Suprapubic skin (tissue), 4 donors: ENCODE measurements at regions not wholly inside any gene's neighbourhood (a gene's known extent, or its start where the extent isn't known, plus 50 kb on each side); places are given as distances from the start of the nearest gene placed in this dataset.

Experiments
- CTCF ChIP-seq, 2 donors: fragments of 200-600 bp in 1 of 2; fragments of 450-650 bp in 1 of 2; sonication (generic) in 1 of 2; IDR thresholded peaks; one replicate each; pipeline ENCODE4 v1.5.1; 2016 to 2019; ENCODE audit warnings: antibody characterized with exemption in 2 of 2, mild to moderate bottlenecking in 1 of 2, moderate library complexity in 1 of 2
- POLR2A ChIP-seq, 2 donors: fragments of 450-650 bp; IDR thresholded peaks; one replicate each; pipeline ENCODE4 v1.6.1; 2017; ENCODE audit warnings: antibody characterized with exemption in 2 of 2, mild to moderate bottlenecking in 2 of 2, moderate library complexity in 2 of 2
- POLR2AphosphoS5 ChIP-seq, 3 donors: sonication (generic); formaldehyde crosslinking; IDR thresholded peaks; one replicate each; pipeline ENCODE4 v1.6.1; 2017; ENCODE audit warnings: antibody characterized with exemption in 3 of 3

- TF ChIP-seq POLR2AphosphoS5 (IDR thresholded peaks at IDR 0.05) (no peak), CTCF (IDR thresholded peaks at IDR 0.05) (no peak), POLR2A (IDR thresholded peaks at IDR 0.05) (no peak)
These were observed 81.4 kb downstream of the RERGL start for GRCh38 chr12:18008642-18009041.
